ENCODE measurements at regions not wholly inside any gene's neighbourhood (a gene's known extent, or its start where the extent isn't known, plus 50 kb on each side); places are given as distances from the start of the nearest gene placed in this dataset.
A peak's percentile ranks its signal among the peaks of the same experiment; 100 is the strongest.

GRCh38 chr10:130387936-130388580 is 251.9 kb downstream of the GLRX3 start:
- Mint-ChIP-seq H3K27me3 (no peaks in the 10 kb centered on the region), H3K36me3 (peaks cover 2% of the 10 kb centered on the region), H3K27ac (no peak overlapping the region), H3K9me3 (peaks cover 5 to 26% (median 13%) of the 10 kb centered on the region in 3 donors), H3K4me3 (no peak overlapping the region), H3K4me1 (no peaks in the 10 kb centered on the region)

DNA sequence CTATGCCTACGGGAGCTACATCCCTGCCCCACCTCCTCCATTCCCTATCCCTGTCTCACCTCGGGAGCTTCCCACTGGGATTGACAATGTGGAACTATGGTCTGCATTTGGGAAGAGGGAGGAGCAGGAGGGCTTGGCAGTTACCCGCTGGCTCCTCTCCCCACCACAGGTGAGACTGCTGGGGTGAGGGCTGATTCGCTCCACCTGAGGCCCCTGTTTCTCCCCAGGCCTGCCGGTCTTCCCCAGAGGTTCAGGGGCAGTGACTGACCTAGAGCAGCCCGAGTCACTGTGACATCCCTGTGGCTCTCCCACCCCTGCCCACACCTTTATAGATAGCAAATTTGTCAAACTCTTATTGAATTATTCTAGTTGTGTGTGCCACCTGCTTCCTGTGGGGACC is 252.6 kb downstream of the GLRX3 start:
- H3K36me3 Mint-ChIP-seq, result peaks cover 2% of the 10 kb centered on the region

DNA sequence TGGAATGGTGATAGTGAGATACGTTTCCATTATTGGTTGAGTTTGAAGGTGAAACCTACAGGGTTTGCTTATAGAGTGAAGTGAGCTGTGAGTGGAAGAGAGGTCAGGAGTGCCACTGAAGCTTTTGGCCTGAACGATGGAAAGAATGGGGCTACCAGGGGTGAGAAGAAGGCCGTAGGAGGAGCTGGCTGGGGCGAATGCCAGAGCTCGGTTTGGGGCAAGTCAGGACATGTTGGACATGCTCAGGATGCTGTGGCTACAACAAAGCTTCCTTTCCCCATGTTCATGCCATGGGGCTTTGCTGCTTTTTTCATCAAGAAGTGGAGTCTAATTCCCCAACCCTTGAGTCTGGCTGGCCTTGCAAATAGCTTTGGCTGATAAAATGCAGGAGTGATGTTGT is 253.7 kb downstream of the GLRX3 start:
- no peaks in the 10 kb centered on the region for H3K36me3 Mint-ChIP-seq
- H3K4me1 Mint-ChIP-seq, result no peaks in the 10 kb centered on the region
- H3K27ac Mint-ChIP-seq, result no peak overlapping the region
- no peaks in the 10 kb centered on the region for H3K27me3 Mint-ChIP-seq
- H3K4me3 Mint-ChIP-seq, result no peak overlapping the region
- peaks cover 3 to 16% (median 8%) of the 10 kb centered on the region in 3 donors for H3K9me3 Mint-ChIP-seq

More for the DNA sequence above, 252.6 kb downstream of the GLRX3 start:
- Mint-ChIP-seq H3K27ac (no peak overlapping the region), H3K4me1 (no peaks in the 10 kb centered on the region), H3K9me3 (peaks cover 3 to 26% (median 13%) of the 10 kb centered on the region in 3 donors), H3K4me3 (no peak overlapping the region), H3K27me3 (no peaks in the 10 kb centered on the region)

- no peaks in the 10 kb centered on the region for H3K36me3 Mint-ChIP-seq
- peaks cover 3 to 19% (median 8%) of the 10 kb centered on the region in 3 donors for H3K9me3 Mint-ChIP-seq
- no peak overlapping the region for H3K27ac Mint-ChIP-seq
- no peaks in the 10 kb centered on the region for H3K27me3 Mint-ChIP-seq
- H3K4me3 Mint-ChIP-seq, result no peak overlapping the region
- no peaks in the 10 kb centered on the region for H3K4me1 Mint-ChIP-seq
These were observed 255.8 kb downstream of the GLRX3 start for GRCh38 chr10:130392031-130392430.

GRCh38 chr10:130393342-130393741 is 257.2 kb downstream of the GLRX3 start:
- peaks cover 2% of the 10 kb centered on the region for H3K36me3 Mint-ChIP-seq
- H3K4me3 Mint-ChIP-seq, result no peak overlapping the region
- H3K4me1 Mint-ChIP-seq, result no peaks in the 10 kb centered on the region
- H3K9me3 Mint-ChIP-seq, result peaks cover 2 to 15% (median 6%) of the 10 kb centered on the region in 3 donors
- H3K27ac Mint-ChIP-seq, result no peak overlapping the region
- H3K27me3 Mint-ChIP-seq, result no peaks in the 10 kb centered on the region

GRCh38 chr10:130394832-130395231 is 258.6 kb downstream of the GLRX3 start:
- no peak overlapping the region for H3K4me3 Mint-ChIP-seq
- no peak overlapping the region for H3K27ac Mint-ChIP-seq
- no peaks in the 10 kb centered on the region for H3K4me1 Mint-ChIP-seq
- H3K36me3 Mint-ChIP-seq, result peaks cover 2% of the 10 kb centered on the region
- no peaks in the 10 kb centered on the region for H3K27me3 Mint-ChIP-seq
- H3K9me3 Mint-ChIP-seq, result peaks cover 4 to 15% (median 6%) of the 10 kb centered on the region in 3 donors

DNA sequence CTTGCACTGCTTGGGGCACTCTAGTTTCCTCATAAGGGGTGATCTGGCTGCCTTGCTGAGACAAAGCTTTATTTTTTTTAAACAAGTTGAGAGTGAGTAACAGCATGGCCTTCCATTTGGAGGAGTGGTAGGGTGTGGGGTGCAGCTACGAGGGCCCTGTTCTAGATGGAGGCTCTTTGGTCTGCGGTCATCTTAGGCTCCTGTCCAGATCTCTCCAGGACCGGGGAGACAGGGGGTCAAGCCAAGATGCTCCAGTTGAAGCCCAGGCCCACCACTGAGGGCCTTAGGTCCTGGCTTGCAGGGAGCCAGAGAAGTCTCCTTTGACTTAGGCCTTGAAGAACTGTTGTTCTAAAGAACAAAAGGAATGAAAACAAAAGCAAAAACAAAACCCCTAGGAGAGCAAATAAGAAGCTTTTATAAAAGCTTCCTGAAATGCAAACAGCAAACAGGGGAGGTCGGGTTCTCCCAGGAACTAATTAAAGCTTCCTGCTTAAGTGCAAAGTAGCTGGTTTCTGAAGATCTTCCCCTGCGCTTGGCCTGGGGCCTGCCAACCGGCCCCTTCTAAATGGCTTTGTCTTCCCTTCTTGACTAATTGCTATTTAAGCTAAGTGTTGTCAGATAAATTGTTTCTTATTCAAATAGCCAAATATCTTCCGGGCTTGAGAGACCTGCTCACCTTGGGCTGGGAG is 259.2 kb downstream of the GLRX3 start:
- Mint-ChIP-seq H3K27me3 (no peaks in the 10 kb centered on the region), H3K9me3 (peaks cover 6 to 15% (median 6%) of the 10 kb centered on the region in 3 donors)

GRCh38 chr10:130396044-130396443 is 259.9 kb downstream of the GLRX3 start:
- H3K27me3 Mint-ChIP-seq, result no peaks in the 10 kb centered on the region
- H3K4me1 Mint-ChIP-seq, result no peaks in the 10 kb centered on the region
- H3K27ac Mint-ChIP-seq, result no peak overlapping the region
- no peak overlapping the region for H3K4me3 Mint-ChIP-seq
- peaks cover 6 to 15% (median 7%) of the 10 kb centered on the region in 3 donors for H3K9me3 Mint-ChIP-seq
- peaks cover 2% of the 10 kb centered on the region for H3K36me3 Mint-ChIP-seq

More for the DNA sequence above, 259.2 kb downstream of the GLRX3 start:
- Mint-ChIP-seq H3K36me3 (peaks cover 2% of the 10 kb centered on the region), H3K4me3 (no peak overlapping the region), H3K27ac (no peak overlapping the region), H3K4me1 (no peaks in the 10 kb centered on the region)

DNA sequence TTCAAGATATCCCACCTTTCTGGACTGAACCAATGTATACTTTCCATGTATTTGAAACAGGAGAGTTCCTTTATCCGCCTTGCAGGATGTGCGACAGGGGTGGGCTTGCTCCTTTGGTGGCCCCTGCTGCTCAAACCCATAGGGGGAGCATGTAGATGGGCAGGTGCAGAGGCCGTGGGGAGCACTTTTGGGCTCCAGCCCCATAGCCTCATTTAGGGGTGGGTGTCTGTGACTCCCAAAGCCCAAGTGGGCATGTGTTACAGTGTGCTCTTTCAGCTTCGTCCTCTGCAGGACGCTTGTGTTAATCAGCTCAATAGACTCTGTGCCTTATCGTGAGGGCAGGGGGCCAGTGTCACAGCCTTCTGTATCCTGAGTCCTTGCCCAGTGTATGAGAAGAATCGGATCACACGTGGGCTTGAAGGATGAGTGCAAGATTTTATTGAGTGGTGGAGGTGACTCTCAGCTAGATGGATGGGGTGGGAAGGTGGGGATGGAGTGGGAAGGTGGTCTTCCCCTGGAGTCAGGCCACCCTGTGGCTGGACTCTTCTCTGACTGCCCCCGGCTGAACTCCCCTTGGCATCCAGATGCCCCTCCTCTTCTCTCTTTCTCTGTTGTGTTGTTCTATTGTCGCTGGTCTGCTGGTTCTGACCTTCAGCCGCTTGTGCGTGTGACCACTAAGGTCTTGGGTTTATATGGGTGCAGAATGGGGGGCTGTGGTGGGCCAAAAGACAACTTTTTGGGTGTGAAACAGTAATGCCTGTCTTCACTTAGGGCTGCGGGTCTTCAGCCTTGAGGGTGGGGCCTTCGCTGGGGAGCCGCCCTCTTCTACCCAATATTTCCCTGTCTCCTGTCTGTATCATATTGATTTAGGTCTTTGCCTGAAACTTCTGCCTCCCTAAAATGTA is 262.2 kb downstream of the GLRX3 start:
- Mint-ChIP-seq H3K27me3 (no peaks in the 10 kb centered on the region), H3K36me3 (peaks cover 2% of the 10 kb centered on the region), H3K4me3 (peak overlapping the region in 1 of 4 donors; percentile 22), H3K27ac (no peak overlapping the region), H3K9me3 (peaks cover 5 to 12% (median 7%) of the 10 kb centered on the region in 3 donors), H3K4me1 (no peaks in the 10 kb centered on the region)

- no peaks in the 10 kb centered on the region for H3K4me1 Mint-ChIP-seq
- H3K9me3 Mint-ChIP-seq, result peaks cover 5 to 9% (median 7%) of the 10 kb centered on the region in 3 donors
- H3K27me3 Mint-ChIP-seq, result no peaks in the 10 kb centered on the region
- peaks cover 3% of the 10 kb centered on the region for H3K36me3 Mint-ChIP-seq
- no peak overlapping the region for H3K27ac Mint-ChIP-seq
- H3K4me3 Mint-ChIP-seq, result no peak overlapping the region
These were observed 263.3 kb downstream of the GLRX3 start for GRCh38 chr10:130399425-130399950.

GRCh38 chr10:130400890-130401289 is 264.7 kb downstream of the GLRX3 start:
- peaks cover 3 to 7% (median 6%) of the 10 kb centered on the region in 3 donors for H3K9me3 Mint-ChIP-seq
- peaks cover 3% of the 10 kb centered on the region for H3K36me3 Mint-ChIP-seq
- no peaks in the 10 kb centered on the region for H3K4me1 Mint-ChIP-seq
- no peak overlapping the region for H3K4me3 Mint-ChIP-seq
- no peaks in the 10 kb centered on the region for H3K27me3 Mint-ChIP-seq
- no peak overlapping the region for H3K27ac Mint-ChIP-seq

GRCh38 chr10:130401860-130402765 is 265.9 kb downstream of the GLRX3 start:
- Mint-ChIP-seq H3K4me3 (no peak overlapping the region), H3K27ac (no peak overlapping the region), H3K9me3 (peaks cover 0 to 7% (median 0%) of the 10 kb centered on the region in 3 donors), H3K4me1 (no peaks in the 10 kb centered on the region), H3K36me3 (peaks cover 3% of the 10 kb centered on the region), H3K27me3 (no peaks in the 10 kb centered on the region)

DNA sequence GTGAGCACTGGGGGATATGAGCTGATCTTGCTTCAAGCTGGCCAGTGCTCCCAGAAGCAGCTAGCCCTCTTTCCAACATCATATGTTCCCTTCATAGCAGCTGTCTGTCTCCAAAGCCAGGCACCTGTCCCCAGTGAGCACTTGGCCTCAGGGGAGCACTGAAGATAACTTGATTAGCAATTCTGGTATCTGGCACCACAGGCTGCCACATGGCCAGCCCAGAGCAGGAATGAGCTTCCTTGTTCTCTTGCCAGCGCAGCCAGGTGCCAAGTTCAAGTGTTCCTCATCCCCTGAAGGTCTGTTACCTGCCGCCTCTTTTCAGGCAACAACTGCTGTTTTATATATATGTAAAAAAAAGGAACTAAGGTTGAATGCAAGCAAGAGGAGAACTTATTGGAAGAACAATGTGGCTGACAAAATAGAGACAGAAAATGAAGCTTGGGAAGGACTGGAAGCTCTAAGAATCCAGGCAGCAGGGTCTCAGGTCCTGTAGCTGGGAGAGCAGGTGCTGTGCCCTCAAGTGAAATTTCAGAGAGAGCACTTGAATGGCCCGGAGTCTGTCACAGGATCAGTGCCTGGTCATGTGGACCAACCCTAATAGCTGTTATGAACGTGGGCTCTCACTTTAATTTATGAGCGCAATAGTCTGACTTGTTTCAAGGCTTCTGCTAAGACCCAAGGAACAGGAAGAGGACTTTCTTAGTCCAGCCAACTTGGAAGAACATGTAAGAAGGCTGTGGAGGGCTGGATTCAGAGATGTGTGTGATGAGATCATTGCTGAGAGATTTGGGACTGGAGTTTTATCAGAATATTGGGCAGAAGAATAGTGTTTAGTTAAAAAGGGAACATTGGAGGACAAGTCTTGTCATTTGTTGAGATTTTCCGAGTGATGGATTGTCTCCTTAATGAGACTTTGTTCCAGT is 267.2 kb downstream of the GLRX3 start:
- H3K27ac Mint-ChIP-seq, result no peak overlapping the region
- no peak overlapping the region for H3K4me3 Mint-ChIP-seq
- H3K4me1 Mint-ChIP-seq, result no peaks in the 10 kb centered on the region
- H3K36me3 Mint-ChIP-seq, result peaks cover 1% of the 10 kb centered on the region
- H3K27me3 Mint-ChIP-seq, result no peaks in the 10 kb centered on the region
- peaks cover 0 to 8% (median 3%) of the 10 kb centered on the region in 3 donors for H3K9me3 Mint-ChIP-seq
